ENCODE measurements at regions not wholly inside any gene's neighbourhood (a gene's known extent, or its start where the extent isn't known, plus 50 kb on each side); places are given as distances from the start of the nearest gene placed in this dataset.
A peak's percentile ranks its signal among the peaks of the same experiment; 100 is the strongest.
"Not testable (repeated sequence)": the region's sequence is repeated elsewhere in the genome, so short reads cannot be mapped to it uniquely, and the experiment has no call there.

DNA sequence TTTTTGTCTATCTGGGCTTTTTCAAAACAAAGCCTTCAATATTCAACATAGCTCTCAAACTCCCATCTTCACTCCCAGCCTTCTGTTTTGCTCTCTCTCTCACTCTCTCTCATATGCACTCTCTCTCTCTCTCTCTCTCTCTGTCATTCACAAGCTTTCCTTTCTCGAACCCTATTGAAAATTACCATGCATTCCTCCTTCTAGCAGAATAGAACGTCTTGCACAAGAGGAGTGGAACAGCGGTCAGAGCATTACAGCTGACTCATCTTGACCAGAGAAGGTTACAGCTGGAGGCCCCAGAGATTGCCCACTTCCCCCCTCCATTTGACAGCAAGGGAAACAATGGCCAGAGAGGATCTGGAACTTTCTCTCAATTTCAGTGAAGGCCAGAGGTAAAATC, 51.0 kb upstream of the LIFR start:
- DNase-seq (ENCODE audit: low spot score): no peak

DNA sequence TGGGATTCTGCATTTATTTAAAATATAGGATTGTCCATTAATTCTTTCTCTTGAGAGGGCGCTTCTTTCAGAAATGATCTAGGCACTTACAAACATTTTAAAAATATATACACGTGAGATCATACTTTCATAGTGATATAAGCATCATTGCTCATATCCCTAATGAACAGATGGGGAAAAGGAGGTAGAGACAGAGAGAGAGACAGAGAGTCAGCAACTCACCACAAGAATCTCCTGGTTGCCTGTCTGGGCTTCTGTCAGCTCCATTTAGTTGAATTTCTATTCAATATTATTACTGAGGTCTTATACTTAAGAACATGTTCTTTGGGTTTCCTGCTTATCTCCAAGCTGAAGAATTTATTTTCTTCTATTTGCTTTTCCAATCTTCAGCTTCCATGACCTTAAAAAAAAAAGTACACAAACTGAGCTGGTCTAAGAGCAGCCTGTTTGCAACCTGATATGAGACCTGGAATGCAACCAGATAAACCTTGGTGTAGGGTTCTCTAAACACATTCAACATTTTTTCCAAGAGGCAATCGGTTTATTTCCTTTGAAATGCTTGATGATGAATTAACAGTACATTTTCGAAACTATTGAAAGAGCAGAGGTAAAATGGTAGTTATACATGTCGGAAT, 51.6 kb upstream of the LIFR start:
- DNase-seq (ENCODE audit: low spot score): no peak

DNA sequence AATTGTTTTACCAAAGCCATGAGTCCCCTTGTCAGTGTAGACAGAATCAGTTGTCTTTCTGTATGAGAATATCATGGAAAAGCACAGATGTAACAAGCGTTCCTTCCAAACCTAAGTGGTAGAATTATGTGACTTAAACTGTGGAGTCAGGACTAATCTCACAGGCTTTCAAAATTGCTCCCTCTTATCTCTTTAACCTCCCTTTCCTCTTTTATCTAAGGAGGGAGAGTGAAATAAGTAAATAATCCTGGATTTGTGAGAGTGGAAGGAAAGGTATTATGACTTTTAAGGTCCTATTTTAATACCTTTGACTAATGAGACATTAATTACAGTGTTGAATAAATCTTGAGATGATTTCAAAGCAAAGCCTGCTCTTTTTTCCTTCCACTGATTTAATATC, 52.4 kb upstream of the LIFR start:
- DNase-seq (ENCODE audit: low spot score): no peak

DNA sequence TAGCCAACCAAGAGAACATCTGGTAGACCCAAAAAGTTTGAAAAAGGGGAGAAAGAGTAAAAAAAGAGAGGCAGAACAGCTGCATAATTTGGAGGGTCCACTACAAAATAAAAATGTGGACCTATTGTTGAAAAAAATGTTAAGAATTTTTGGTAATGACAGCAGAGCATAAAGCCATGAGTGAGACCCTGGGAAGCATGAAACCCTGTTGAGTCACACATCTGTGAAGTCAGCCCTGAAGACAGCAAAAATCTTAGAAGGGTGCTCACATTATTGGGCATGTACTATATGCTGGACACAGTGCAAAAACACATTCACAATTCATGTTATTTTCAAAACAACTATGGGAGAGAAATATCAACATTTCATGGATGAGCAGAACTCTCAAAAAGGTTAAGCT, 56.4 kb upstream of the LIFR start:
- no peak for DNase-seq (ENCODE audit: low spot score)

GRCh38 chr5:38613490-38613889, 57.0 kb upstream of the LIFR start:
- DNase-seq (ENCODE audit: low spot score): no peak

DNA sequence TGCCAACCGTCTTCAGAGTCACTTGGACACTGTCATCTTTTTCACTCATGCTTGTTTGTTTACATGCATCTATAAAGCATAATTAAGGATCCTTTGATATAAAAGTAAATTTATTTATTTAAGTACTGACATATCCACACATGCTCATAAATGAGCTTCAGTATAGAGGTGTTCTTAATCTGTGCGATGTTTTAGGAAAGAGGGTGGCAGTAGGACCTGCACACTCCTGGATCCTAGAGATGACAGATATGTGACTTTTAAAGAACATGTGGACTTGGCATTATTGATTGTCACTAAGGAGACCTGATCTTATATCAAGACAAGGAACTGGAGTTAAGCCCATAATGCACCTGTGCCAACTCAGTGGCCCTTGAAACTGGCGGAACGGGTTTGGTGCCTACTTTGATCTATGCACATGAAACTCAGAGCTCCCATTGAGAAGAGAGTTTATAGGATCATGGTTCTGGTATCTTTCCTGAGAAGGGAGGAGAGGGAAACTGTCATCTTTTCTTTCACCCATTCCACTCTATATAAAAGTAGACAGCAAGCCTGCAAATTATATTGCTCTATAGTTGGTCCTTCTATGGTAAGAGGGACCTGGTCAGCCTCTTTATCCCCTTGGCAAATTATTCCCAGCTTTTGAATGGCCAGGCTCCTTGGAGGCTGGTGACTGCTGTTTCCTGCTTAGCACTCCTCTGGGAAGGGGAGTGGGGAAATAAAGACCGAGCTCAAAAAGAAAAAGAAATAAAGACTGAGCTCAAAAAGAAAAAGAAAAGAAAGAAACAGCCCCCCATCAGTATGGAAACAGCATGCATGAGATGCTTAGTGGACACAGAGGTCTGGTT, 57.8 kb upstream of the LIFR start:
- peak; percentile 99 for DNase-seq (ENCODE audit: low spot score)

- DNase-seq (ENCODE audit: low spot score): no peak
Observed at GRCh38 chr5:38615042-38615441, 58.6 kb upstream of the LIFR start.

- DNase-seq (ENCODE audit: low spot score): no peak
Observed at GRCh38 chr5:38615981-38616451, 59.6 kb upstream of the LIFR start.

GRCh38 chr5:38618154-38618553, 61.7 kb upstream of the LIFR start:
- DNase-seq (ENCODE audit: low spot score): no peak

GRCh38 chr5:38621331-38621730, 64.9 kb upstream of the LIFR start:
- no peak for DNase-seq (ENCODE audit: low spot score)

DNA sequence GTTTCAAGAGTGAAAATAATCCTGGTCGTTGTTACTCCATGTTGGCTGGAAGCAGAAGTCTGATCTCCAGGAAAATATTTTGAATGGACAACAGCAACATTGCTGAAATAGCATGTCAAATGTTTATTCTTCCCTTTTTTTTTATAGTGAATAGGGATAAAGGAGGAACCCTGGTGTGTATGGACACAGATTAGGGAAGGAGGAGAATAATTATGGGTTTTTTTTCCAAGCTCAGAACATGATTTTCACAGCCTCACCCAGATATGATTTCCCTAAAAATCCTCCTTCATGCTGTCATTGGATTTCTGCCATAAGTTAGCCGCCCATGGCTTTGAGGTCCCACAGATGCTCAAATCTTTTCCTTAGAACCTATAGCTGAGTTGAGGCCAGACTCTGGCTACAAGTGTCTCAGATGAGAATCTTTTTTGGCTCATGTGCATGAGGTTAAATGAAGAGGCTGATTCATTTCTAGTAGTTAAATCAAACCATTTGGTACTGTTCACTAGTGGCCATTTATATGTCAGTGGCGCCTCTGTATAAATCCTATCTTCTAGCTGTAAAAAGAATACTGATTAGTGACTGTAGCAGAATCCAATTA, 65.5 kb upstream of the LIFR start:
- DNase-seq (ENCODE audit: low spot score): no peak

DNA sequence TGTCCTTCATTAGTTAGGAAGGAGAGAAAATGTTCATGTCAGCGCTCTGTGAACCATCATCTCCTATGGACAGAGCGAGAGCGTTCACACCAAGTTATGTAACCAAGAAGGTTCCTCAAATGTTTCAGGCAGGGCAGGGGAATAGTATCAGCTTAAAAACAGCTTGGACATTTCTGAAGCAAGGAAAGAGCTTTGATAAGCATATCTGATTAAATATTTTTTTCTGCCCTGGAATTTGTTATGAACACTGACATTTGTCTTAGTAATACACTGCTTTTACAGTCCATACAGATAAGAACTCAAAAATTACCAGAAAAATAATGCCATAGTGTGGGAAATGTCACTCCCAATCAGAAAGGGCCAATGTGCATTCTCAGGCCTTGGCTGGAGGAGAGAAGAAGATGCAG, 66.3 kb upstream of the LIFR start:
- DNase-seq (ENCODE audit: low spot score): no peak

- DNase-seq (ENCODE audit: low spot score): not testable (repeated sequence)
Observed at GRCh38 chr5:38624541-38624940, 68.1 kb upstream of the LIFR start.

- DNase-seq (ENCODE audit: low spot score): not testable (repeated sequence)
Observed at GRCh38 chr5:38631376-38631775, 74.9 kb upstream of the LIFR start.

DNA sequence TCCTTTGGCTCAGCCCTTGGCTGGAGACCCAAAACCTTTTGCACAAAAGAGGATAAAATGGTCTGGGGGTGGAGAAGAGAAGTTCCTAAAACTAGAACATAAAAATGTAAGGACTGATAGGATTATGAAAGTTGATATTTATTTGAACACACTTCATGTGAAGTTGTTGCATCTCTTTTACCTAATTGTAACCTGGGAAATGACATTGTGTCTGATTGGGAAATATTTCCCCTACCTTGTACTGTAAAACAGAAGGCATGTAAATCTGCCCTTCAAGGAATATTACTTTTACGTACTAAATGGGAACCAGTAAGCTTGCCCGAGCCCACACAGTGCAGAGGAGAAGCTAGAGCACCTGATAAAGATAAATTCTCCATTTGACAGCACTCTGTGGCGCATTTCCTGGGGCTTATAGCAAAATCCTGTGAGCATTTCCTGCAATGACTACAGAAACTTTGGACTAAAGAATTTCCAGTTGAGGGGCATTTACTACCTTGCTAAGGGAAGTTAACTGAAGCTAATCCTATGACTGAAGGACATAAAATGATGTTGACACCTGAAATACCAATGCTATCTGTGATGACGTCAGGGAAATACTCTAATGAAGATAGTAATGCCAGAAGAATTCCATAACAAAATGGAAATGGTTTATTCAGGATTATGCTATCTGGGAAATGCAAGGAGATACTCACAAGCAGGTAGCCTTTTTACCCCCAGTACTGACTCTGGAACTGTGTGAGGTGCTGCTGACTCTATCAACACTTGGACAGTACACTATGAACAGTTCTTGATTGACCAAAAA, 78.3 kb upstream of the LIFR start:
- no peak for DNase-seq (ENCODE audit: low spot score)

GRCh38 chr5:38636626-38637025, 80.2 kb upstream of the LIFR start:
- peak; percentile 57 for DNase-seq (ENCODE audit: low spot score)

- DNase-seq (ENCODE audit: low spot score): no peak
Observed at GRCh38 chr5:38638656-38639055, 82.2 kb upstream of the LIFR start.

GRCh38 chr5:38639377-38640358, 83.2 kb upstream of the LIFR start:
- DNase-seq (ENCODE audit: low spot score): no peak

DNA sequence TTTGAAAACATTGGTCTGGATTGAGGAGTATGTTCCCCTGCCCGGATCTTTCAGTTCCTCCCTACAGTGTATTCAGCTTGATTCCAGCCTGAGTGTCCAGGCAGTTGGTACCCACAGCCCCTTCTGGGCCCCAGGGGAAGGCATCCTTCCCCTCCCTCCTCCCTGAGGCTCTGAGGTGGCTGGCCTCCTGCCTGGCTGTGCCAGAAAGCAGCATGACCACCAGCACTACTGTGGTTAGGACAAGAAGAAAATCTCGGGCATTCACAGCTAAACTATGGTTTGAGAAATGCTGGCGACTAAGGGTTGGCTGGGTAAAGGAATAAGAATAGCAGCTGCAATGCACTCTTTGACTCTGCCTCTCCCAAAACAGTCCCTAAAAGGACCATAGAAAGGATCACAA, 84.6 kb upstream of the LIFR start:
- no peak for DNase-seq (ENCODE audit: low spot score)

GRCh38 chr5:38642189-38642911, 85.9 kb upstream of the LIFR start:
- DNase-seq (ENCODE audit: low spot score): no peak
